ENCODE measurements at regions not wholly inside any gene's neighbourhood (a gene's known extent, or its start where the extent isn't known, plus 50 kb on each side); places are given as distances from the start of the nearest gene placed in this dataset.

DNA sequence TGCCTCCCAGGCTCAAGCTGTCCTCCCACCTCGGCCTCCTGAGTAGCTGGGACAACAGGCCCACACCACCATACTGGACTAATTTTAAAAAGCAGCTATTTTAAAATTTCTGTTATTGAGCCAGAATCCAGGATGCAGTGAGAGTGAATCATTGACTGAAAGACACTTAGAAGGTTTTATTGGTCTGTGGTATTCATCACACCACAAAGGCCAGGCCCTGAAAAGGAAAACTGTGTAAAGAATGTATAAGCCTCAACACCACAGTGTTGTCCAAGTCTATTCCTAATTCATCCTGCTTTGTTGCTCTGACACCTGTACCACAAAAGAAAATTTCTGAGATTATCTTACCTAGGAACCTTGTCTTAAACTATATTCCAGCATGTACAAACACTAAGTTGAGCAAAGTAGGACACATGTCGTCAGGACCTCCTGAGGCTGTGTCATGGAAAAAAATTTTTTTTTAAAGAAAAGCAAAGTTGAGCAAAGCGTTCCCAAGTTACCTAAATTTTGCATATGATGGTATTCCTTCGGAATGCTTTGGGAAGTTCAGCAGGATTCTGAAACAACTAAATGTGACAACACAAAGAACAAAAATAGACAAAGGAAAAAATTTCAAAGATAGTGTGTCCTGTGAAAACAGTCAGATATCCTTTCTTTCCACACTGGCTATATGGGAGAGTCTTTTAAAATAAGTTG, 129.6 kb upstream of the MKLN1 start:
- DNase-seq = no peak

DNA sequence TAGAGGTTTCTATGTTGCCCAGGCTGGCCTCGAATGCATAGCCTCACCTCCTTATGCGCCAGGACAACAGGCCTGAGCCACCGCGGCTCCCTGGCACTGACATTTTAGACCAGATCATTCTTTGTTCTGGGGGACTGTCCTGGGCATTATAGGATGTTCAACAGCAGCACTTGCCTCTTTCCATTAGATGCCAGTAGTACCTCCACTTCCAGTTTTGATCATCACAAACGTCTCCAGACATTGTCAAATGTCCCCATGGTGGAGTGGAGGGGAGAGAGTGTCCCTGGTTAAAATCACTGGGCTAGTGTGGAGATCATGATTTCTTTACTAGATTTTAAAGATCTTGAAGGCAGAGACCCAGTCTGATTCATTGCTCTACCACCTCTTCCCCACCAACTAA, 125.2 kb upstream of the MKLN1 start:
- DNase-seq = no peak

DNA sequence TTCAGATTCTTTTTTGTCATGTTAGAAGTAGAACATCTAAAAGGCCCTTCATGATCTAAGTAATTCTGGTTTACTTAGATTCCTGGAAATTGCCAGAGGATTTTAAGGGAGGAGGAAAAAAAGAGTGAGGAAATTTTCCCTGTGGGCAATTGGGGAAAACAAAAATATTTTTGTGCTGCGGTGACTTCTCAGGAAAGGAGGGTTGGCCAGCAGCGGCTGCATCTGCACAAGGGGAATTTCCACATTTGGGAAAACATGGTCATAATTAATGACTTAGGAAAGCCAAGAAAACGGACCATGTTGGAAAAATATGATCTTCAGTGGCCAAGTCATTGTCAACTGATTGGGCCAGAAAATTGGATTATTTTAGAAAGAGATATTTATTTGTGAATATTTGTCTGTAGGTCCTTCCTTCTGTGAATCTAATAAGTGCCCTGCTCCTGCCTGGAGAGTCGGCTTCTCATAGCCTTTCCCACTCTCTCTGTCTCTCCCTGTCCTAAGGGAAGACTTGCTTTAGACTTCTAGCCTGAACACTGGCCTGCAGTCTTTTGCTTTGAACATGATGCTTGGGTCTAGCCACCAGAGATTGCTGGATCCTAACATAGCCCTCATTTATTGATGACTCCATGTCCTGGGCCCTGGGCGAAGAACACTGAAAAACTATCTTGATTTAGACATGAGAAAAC, 124.2 kb upstream of the MKLN1 start:
- no peak for DNase-seq

DNA sequence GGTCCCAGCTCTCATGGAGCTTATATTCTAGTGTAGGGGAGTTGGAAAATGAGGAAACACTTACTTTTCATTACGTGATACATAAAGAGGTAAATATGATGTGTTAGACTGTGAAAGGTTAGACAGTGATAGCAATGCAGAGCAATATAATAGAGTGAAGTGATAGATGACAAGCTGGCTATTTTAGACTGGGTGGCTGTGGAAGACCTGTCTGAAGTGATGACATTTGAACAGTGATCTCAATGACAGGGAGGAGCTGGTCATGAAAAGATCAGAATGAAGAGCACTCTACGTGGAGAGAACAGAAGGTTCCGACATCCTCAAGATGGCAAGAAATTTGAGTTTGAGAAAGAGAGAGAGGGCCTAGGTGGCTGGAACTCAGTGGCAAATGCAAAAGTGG, 118.9 kb upstream of the MKLN1 start:
- no peak for DNase-seq

DNA sequence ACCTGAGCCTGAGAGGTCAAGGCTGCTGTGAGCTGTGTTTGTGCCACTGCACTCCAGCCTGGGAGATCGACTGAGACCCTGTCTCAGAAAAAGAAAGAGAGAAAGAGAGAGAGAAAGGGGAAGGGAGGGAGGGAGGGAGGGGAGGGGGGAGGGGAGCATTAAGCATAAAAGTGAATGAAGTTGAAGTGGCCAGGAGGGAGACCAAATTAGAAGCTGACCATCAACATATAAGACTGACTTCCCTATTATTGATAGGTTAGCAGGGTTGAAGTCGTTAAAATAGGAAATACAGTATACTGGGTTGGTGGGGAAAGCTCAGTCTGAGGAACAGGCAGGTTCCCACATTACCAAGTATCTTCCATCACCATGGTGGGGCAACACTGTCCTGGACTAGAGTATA, 117.1 kb upstream of the MKLN1 start:
- no peak for DNase-seq

DNA sequence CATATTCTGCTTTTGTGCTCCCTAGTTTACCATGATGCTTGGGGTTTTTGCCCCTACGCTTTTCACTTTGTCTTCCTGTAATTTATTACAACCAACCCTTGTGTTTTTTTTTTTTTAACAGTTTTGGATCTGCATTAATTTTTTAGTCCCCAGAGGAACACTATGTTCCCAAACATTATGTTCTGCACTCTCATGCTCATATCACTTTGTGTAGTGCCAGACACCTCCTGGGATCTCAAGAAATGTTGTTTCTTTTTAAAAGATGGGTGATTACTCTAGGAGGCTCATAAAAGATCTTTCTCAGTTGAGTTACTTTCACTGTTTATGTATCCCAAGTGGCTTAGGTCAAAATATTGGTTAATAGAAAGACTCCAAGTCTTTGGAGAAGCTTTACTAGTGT, 116.2 kb upstream of the MKLN1 start:
- no peak for DNase-seq

DNA sequence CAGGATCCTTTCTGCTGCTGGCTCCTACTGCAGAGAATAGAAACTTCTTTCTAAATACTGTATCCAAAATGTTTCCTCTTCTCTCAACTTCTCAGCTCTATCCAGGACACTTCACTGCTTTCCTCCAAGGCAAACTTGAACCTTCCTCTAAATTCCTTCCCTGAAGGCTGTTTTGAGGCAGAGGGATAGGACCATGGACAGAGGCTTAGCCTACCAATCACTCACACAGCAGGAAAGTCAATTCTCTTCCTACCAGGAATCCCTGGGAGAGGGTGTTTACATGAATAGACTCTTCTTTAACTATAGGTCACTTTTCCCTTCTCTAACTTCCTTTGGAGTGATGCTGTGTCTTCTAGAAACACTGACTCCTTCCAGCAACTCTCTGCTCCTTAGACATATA, 115.6 kb upstream of the MKLN1 start:
- DNase-seq = no peak

DNA sequence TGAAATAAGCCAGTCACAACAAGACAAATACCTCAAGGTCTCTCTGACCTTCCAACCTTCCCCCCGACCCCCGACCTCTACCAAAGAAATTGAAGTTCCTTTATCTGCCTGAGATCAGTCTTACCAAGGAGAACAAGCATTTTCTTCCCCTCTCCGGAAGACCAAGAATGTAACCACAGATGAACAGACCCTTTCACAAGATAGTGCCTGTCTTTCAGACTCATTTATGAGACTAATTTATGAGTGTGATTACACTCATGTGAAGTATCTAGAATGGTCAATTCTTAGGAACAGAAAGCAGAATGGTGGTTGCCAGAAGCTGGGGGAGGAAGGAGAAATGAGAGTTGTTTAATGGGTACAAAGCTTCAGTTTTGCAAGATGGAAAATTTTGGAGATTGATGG, 108.9 kb upstream of the MKLN1 start:
- DNase-seq = no peak

DNA sequence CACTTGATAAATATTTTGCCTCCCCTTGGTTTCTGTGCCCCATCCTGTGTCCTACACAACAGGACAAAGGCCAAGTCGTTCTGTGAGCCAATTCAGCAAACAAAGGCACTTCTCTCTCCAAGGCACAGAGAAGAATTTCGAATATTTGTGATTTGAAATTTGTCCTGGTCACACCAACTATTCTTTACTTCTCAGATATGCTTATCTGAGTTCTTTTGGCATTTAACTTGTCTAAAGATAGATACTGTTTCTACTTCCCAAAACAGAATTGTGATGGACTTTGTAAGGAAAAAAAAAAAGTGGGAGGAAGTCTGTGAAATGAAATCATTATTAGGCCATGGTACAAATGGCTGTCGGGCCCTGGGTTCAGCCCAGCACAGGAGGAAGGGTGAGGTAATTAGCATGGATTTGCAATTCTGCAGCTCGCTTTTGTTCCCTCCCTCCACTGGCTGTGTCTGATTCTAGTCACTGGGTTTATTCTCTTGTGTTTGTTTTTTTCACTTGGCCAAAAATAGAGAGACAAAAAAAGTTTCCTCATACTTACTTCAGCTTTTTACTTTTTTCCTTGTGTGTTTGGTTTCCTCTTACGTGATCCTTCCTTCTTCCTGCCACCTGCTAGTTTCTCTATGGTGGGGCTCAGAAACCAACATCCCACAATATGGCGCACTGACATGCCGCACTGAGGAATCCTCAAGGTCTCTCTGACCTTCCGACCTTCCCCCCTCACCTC, 108.2 kb upstream of the MKLN1 start:
- no peak for DNase-seq

DNA sequence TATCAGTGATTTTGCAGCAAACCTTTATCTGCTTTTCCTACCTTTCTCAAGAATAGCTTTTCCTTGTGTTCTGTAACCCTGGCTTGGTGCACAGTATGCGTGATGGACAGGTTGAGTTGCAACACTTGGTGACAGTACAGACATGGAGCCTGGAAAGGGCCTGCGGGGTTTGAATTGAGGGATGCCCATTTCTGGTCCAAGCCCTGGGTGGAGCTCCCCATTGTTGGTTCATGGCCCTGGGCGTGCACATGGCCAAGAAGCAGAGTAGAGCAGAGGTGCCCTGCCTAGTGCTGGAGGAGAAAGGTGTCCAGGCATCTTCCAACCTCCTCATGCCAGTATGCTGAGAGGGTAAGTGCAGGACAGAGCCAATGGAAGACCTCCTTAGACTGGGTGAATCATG, 106.6 kb upstream of the MKLN1 start:
- DNase-seq = no peak

DNA sequence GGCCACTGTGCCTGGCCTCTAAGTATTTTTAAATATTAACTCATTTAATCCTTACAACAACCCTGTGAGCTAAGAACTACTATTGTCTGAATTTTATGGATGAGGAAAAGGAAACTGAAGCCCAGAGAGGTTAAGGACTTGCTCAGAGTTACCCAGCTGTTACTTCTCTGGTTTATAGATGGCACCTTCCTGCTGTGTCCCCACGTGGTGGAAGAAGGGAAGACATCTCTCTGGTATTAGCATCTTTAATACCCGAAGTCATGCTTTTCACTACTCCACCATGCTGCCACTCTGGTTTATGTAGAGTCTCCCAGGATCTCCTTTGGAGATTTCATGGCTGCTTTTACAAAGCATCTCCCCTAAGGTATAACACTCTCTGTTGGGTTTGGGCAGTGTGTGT, 105.5 kb upstream of the MKLN1 start:
- DNase-seq = no peak

DNA sequence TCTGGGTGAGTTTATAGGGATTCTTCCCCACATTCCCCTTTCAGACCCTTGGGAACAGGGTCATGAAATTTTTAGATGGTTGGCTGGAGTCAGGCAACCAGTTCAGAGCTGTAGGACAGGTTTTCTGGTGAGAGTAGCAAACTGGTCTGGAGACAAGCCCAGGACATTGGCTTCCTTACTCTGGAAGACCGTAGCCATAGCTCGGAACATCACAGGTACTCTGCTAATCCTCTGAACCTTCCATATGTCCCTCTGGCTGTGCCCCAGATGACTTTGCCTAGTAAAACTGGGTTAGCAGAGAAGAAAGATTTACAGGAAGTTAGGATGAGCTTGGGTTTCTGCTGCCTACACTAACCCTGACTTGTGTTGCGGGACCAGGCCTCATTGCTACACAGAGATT, 104.5 kb upstream of the MKLN1 start:
- DNase-seq = no peak

DNA sequence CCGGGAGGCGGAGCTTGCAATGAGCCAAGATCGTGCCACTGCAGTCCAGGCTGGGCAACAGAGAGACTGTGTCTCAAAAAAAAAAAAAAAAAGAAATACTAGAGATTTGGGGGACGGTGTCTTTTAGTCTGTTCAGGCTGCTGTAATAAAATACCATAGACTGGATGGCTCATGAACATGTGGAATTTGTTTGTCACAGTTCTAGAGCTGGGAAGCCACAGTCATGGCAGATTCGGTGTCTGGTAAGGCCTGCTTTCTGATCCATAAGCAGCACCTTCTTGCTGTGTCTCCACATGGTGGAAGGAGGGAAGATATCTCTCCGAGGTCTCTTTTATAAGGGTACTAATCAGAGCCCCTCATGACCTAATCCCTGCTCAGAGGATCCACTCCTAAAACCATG, 102.7 kb upstream of the MKLN1 start:
- no peak for DNase-seq

DNA sequence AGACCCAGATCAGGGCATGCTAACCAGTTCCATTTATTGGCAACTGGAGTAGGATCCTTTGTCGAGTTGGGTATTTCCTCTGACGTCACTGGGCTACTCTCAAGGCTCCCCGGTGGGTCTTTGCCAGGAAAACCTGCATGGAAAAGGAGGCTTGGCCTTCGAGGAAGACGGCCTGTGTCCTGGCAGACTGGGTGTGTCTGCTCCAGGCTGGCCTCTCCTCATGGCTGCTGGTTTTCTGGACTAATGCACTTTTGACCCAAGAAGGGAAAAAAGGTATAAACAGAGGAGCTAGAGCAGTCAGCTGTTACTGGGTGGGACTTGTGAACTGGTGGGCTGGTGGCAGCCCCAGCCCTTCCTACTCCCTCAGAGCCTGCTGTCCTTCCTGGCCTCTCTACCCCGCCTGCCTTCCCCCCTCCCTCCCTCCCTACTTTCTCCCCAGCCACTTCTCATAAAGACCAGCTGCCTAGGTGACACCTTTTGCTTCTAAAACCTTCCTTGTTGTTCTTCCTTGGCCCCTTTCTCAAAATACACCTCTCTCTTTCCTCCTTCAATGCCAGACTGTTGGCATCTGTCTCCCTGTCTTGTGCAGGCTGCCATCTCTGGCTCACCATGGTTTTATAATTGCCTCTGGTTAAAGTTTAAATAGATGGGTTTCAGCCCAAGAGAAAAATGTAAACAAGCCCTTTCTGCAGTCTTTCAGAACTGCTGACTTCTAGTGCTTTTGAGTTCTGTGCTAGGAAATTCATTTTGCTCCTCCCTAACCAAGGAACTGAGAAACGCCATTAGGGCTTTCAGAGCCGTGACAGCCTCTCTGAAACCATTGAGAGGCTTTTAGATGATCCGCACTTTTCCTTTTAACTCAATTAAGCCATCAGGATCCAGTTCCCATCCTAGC, 101.8 kb upstream of the MKLN1 start:
- DNase-seq = no peak

DNA sequence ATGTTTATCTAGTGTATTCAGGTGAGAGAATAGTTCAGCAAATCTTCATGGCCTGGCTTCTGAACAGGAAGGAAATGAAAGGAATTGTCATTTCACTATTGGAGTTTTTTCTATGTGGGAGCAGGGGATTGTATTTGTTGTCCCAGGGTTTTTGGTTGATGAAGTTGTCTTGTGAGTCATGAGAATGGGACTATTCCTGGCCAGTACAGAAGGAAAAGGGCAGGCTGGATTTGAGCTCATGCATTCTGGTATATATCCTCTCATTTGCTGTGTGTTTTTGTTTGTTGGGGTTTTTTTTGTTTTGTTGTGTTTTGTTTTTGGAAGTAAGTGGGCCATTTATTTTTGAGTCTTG, 101.2 kb upstream of the MKLN1 start:
- no peak for DNase-seq

DNA sequence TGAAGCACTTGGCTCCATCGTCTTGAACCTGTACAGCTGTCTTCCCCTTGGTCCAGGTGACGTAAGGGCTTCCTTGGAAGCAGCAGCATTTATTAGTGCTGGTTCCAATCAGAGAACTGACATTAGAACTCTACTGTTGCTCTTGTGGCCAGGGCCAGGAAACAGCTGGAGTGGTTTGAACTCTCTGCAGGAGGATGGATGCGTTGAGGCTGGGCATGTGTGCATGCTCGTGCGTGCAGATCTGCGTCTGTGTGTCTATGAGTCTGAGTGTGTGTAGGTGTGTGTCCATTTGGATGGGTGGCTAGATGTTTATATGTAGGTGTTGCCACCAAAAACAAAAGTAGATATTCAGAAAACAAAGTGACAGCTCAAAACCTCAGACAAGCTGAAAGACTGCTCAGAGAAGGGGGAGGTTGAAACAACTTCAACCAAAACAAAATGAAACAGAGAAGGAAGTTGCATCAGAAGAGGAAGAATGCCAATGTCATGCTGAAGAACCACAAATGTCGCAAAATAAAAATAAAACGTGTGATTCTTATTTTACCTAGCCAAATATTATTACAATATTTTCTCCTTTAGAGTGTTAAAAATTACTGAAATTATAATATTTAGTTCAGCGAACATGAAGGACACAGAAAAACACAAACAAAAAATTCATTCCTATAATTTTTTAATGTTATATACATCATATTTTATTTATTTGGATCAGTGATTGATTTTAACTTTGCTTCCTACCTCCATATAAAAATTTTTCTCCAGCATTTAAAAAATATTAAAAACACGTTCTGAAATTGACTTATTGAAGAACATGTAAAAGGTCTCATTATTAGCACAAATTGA, 96.1 kb upstream of the MKLN1 start:
- peak; percentile 2 to 23 (median 7) for DNase-seq

DNA sequence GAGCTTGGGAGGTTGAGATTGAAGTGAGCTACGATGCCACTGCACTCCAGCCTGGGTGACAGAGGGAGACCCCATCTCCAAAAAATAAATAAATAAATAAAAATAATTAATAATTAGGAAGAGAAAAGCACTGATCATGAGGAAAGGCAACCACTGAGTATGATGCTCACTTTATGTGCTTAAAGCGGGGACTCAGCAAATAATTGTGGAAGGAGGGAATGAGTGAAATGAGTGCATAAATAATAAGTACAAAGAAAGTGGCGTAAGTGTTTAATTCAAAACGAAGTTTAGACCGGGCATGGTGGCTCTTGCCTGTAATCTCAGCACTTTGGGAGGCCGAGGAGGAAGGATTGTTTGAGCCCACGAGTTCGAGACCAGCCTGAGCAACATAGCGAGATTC, 94.9 kb upstream of the MKLN1 start:
- no peak for DNase-seq

DNA sequence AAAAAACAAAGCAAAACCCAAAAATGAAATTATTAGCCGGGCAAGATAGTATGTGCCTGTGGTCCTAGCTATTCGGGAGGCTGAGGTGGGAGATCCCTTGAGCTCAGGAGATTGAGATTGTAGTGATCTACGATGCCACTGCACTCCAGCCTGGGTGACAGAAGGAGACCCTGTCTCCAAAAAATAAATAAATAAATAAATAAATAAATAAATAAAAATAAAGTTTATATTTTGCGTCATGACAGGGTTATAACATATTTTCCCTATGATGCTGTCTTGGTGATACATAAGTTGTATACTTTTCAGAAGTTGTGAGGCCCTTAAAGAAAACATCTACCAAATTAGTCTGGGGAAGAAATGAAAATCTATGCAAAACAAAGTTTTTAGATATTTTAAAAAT, 94.5 kb upstream of the MKLN1 start:
- no peak for DNase-seq

DNA sequence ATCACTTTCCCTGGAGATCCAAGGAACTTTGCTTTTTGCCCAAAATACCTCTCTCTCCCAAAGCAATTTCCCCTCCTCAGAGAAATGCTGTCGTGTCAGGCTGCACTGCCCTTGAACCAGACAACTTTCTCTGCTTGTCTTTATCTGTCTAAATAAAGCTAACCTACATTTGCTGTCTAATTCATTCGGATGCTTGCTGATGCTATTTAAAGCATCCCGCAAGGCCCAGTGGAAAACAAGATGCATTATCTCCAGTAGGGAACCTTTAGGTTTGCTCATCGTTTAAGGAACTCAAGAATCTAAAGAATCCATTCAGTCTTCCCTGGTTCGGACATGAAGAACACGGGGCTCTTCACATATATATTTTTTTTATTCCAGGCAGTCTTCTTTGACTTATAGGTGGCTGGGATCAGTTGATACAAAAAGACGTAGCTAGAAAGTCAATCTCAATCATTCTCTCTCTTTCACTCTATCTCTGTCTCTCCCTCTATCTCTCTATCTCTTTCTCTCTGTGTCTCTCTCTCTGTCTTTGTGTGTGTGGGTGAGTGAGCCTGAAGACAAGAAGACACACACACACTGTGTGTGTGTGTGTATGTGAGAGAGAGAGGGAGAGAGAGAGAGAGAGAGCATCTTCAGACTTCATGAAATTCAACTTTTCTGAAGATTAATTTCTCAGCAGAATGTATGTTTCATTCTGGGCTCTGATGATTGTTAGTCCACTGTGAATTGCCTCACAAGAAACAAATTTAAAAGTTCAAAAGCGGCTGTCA, 92.8 kb upstream of the MKLN1 start:
- no peak for DNase-seq

DNA sequence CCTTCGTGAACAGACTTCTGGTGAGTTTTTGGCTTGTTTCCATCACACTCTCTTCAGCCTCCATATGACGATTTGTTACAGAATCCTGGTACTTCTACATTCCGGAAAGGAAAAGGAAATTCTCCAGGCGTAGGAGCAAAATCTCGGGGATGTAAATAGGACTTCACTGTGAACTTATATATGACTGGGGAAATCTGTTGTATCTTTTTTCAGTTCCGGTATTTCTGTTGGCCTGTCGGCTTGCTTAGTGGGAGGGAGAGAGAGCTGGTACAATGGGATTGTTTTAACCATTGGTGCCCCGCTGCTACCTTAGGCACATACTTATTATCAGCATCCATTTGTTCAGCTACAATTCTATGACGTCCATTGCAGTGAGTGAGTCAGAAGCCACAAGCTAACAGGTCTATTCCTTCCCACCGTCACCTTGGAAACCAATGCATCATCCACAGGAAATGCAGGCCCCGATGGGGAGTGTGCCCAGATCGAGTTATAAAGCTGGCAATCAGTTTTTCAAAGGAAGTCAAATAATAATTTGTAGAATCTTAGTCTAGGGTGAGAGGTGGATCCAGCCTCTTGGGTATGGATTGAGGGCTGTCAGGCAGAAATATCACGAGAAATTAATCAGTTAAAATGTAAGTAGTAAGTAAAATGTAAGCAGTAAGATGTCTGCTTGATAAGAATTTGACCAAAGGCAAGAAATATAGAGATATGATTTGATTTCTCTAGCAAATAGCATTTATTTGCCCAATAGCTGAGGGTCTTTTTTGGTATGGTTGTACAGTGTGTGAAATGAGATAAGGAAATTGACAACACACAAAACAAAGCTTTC, 92.0 kb upstream of the MKLN1 start:
- DNase-seq = peak; percentile 5 to 46 (median 12)

DNA sequence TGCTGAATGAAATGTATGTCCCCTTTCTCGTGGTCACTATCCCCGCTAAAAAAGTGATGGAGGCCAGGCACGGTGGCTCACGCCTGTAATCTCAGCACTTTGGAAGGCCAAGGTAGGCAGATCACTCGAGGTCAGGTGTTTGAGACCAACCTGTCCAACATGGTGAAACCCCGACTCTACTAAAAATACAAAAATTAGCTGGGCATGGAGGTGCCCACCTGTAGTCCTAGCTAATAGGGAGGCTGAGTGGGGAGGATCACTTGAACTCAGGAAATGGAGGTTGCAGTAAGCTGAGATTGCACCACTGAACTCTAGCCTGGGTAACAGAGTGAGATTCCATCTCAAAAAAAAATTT, 91.4 kb upstream of the MKLN1 start:
- no peak for DNase-seq

Data from activated naive CD4-positive, alpha-beta T cell (primary cell).